Glutamatergic neuron (in vitro differentiated cells): ENCODE measurements at regions not wholly inside any gene's neighbourhood (a gene's known extent, or its start where the extent isn't known, plus 50 kb on each side); places are given as distances from the start of the nearest gene placed in this dataset.

Experiments used
- DNase-seq: peaks from one replicate; pipeline ENCODE4 v3.0.0; 2022
- H3K27ac Mint-ChIP-seq: one replicate; pipeline ENCODE4 v1.8.0; 2020; ENCODE audit warnings: mild to moderate bottlenecking, mixed read lengths, inconsistent platforms; ENCODE audit not compliant: unreplicated experiment
- H3K27me3 Mint-ChIP-seq: one replicate; pipeline ENCODE4 v1.8.0; 2020; ENCODE audit warnings: mild to moderate bottlenecking, moderate library complexity, mixed read lengths, inconsistent platforms; ENCODE audit not compliant: unreplicated experiment
- H3K36me3 Mint-ChIP-seq: one replicate; pipeline ENCODE4 v1.8.0; 2020; ENCODE audit warnings: mild to moderate bottlenecking, mixed read lengths, inconsistent platforms; ENCODE audit not compliant: unreplicated experiment
- H3K4me1 Mint-ChIP-seq: one replicate; pipeline ENCODE4 v1.8.0; 2020; ENCODE audit warnings: mild to moderate bottlenecking, low read depth, mixed read lengths, inconsistent platforms; ENCODE audit not compliant: unreplicated experiment
- H3K4me3 Mint-ChIP-seq: one replicate; pipeline ENCODE4 v1.8.0; 2020; ENCODE audit warnings: mild to moderate bottlenecking, mixed read lengths, inconsistent platforms; ENCODE audit not compliant: unreplicated experiment
- H3K9me3 Mint-ChIP-seq: one replicate; pipeline ENCODE4 v1.8.0; 2020; ENCODE audit warnings: mild to moderate bottlenecking, moderate library complexity, mixed read lengths, inconsistent platforms; ENCODE audit not compliant: unreplicated experiment
- TF ChIP-seq, protein P1 (sequence below): fragments of 200-600 bp; sonication (generic); IDR thresholded peaks from one replicate; pipeline ENCODE4 v1.5.0; 2021; ENCODE audit not compliant: partially characterized antibody, unreplicated experiment

DNA sequence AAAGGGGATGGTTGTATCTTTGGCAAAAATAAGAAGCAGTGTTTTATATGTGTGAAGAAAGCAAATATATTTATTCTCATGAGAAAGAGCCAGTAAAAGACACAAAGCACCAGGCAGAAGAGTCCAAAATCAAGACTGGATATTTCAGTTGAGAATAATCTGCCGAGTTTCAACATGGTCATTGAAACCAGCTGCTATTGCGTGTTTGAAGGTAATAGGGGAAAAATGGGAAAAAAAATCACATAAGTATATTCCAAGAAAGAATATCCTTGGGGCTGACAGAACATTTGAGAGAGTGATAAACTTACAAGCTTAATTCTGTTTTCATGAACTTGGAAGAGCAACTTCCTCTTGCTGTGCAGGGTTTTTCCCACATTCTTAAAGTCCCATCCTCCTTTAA, 79.9 kb downstream of the ISOC1 start:
- no peak overlapping the region for H3K4me3 Mint-ChIP-seq
- no peaks in the 10 kb centered on the region for H3K36me3 Mint-ChIP-seq
- TF ChIP-seq, protein P1, sequence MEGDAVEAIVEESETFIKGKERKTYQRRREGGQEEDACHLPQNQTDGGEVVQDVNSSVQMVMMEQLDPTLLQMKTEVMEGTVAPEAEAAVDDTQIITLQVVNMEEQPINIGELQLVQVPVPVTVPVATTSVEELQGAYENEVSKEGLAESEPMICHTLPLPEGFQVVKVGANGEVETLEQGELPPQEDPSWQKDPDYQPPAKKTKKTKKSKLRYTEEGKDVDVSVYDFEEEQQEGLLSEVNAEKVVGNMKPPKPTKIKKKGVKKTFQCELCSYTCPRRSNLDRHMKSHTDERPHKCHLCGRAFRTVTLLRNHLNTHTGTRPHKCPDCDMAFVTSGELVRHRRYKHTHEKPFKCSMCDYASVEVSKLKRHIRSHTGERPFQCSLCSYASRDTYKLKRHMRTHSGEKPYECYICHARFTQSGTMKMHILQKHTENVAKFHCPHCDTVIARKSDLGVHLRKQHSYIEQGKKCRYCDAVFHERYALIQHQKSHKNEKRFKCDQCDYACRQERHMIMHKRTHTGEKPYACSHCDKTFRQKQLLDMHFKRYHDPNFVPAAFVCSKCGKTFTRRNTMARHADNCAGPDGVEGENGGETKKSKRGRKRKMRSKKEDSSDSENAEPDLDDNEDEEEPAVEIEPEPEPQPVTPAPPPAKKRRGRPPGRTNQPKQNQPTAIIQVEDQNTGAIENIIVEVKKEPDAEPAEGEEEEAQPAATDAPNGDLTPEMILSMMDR = no peak
- H3K4me1 Mint-ChIP-seq = peaks cover 9% of the 10 kb centered on the region
- DNase-seq = no peak
- no peaks in the 10 kb centered on the region for H3K9me3 Mint-ChIP-seq
- H3K27me3 Mint-ChIP-seq = no peaks in the 10 kb centered on the region
- H3K27ac Mint-ChIP-seq = no peak overlapping the region

DNA sequence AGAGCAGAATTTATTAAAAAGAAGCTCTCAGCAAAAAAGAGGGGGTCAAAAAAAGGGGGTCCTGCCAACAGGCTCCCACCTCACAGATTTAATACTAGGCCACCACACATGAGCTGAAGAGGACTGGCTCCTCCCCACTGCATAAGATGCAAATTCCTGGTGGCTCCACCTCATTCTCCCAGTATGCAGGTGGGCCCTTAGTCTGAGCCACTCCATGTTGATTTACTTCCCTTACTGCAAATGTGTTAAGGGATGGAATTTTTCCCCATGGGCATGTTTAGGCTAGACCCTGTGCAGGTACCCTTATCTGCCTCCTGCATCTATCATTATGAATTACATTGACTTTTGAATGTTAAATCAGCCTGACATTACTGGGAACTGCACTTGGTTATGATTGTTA, 82.9 kb downstream of the ISOC1 start:
- no peaks in the 10 kb centered on the region for H3K36me3 Mint-ChIP-seq
- no peak for DNase-seq
- no peak overlapping the region for H3K4me3 Mint-ChIP-seq
- no peaks in the 10 kb centered on the region for H3K27me3 Mint-ChIP-seq
- H3K9me3 Mint-ChIP-seq = peaks cover 2% of the 10 kb centered on the region
- peaks cover 9% of the 10 kb centered on the region for H3K4me1 Mint-ChIP-seq
- TF ChIP-seq, protein P1 = no peak
- no peak overlapping the region for H3K27ac Mint-ChIP-seq

DNA sequence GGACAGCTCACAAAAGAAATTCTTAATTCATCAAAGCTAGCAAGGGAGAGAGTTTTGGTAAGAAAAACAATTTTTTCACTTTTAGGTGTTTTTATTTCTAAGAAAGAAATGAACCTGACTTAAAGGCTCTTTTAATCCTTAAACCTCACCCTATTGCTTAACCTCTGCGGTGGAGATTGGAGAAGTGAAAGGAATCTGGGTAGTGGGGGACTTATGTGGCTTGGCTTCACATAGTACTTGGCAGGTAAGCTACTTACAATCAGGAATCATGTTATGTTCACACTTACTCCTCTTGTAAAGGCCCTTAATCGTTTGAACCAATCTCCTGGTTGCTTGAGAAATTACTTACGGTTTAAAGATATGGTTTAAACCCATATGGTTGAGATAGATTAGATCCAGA, 104.8 kb downstream of the ISOC1 start:
- no peaks in the 10 kb centered on the region for H3K9me3 Mint-ChIP-seq
- H3K36me3 Mint-ChIP-seq = no peaks in the 10 kb centered on the region
- no peak overlapping the region for H3K4me3 Mint-ChIP-seq
- no peaks in the 10 kb centered on the region for H3K4me1 Mint-ChIP-seq
- TF ChIP-seq, protein P1 = no peak
- H3K27me3 Mint-ChIP-seq = no peaks in the 10 kb centered on the region
- no peak overlapping the region for H3K27ac Mint-ChIP-seq
- DNase-seq = no peak

DNA sequence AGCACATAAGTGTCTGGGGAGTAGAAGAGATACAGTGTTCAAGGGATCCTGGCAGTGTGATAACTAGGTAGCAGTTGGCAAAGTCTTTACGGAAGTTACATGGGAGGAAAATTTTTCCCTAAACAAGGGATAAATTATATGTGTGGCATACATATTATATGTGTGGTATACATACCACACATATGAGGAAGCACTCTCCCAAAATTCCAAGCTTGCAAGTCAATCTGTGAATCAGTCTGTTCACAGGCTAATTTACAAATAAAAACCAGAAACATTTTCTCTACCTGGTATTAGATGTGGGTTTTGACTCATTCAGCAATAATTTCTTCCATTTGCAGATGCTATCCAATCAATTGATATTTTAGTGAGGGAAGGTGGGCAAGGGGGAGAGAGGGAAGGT, 110.0 kb downstream of the ISOC1 start:
- TF ChIP-seq, protein P1 = no peak
- no peak for DNase-seq
- no peaks in the 10 kb centered on the region for H3K4me1 Mint-ChIP-seq
- no peaks in the 10 kb centered on the region for H3K27me3 Mint-ChIP-seq
- H3K27ac Mint-ChIP-seq = no peak overlapping the region
- no peaks in the 10 kb centered on the region for H3K9me3 Mint-ChIP-seq
- no peak overlapping the region for H3K4me3 Mint-ChIP-seq
- H3K36me3 Mint-ChIP-seq = no peaks in the 10 kb centered on the region

DNA sequence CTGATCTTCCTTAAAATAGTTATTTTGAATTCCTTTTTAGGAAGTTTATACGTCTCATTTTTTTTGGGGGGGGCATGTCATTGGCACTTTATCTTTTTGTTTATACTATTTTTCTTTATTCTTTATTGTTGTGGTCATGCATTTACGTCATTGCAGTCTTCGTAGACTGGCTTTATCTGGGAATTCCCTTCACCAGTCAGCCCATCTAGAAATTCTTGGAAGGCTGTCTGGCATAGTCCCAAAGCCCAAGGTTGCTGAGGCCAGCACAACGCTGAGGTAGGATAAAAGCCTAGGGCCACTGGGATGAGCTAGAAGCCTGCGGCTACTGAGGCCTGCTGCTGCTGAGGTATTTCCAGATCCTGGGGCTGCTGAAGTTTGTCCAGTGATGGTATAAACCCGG, 121.5 kb downstream of the ISOC1 start:
- TF ChIP-seq, protein P1 = no peak
- Mint-ChIP-seq H3K27ac (no peak overlapping the region), H3K36me3 (no peaks in the 10 kb centered on the region), H3K27me3 (no peaks in the 10 kb centered on the region), H3K4me1 (no peaks in the 10 kb centered on the region), H3K4me3 (no peak overlapping the region), H3K9me3 (peaks cover 4% of the 10 kb centered on the region)
- DNase-seq = no peak
